ENCODE measurements at regions not wholly inside any gene's neighbourhood (a gene's known extent, or its start where the extent isn't known, plus 50 kb on each side); places are given as distances from the start of the nearest gene placed in this dataset.

DNA sequence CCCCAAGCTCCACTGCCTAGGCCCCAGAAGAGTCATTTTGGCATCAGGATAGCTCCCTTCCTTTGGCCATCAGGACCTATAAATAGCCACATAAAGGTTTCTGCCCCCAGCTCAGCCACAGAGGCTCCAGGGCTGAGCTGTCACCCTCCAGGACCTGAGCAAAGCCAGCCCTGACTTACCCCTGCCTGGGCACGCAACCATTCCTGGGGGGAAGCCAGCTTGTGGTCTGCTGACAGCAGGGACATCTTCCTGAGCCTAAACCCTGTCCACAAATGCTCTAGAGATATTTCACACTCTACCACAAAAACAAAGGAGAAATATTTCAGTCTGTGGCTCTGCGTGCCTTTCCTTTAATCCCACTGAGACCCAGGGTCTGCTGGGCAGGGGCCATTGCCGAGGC lies 123.7 kb upstream of the CCL2 start:
- Histone ChIP-seq H3K36me3 (replicated peaks in 1 of 2; ENCODE audit: control insufficient read depth in 1 of 2, insufficient read depth in 2 of 2, low read length in 2 of 2) (no peaks in the 10 kb centered on the region), H4K20me1 (ENCODE audit: insufficient read depth, low read length) (no peaks in the 10 kb centered on the region), H3K27me3 (ENCODE audit: control insufficient read depth in 2 of 2, insufficient read depth in 2 of 2, low read length in 2 of 2) (peaks cover 0 to 2% of the 10 kb centered on the region in 2 donors), H3K27ac (ENCODE audit: low read depth in 1 of 2, low read length in 2 of 2) (no peak overlapping the region), H3K9me3 (replicated peaks in 1 of 2; ENCODE audit: control insufficient read depth in 1 of 2, insufficient read depth in 1 of 2, low read length in 2 of 2) (no peaks in the 10 kb centered on the region), H3K79me2 (ENCODE audit: insufficient read depth, low read length) (no peaks in the 10 kb centered on the region), H2AFZ (ENCODE audit: insufficient read depth, low read depth, low read length, poor library complexity, severe bottlenecking) (no peak overlapping the region), H3K4me1 (ENCODE audit: control insufficient read depth in 1 of 2, insufficient read depth in 2 of 2, low read length in 2 of 2) (no peaks in the 10 kb centered on the region), H3K4me2 (replicated peaks; ENCODE audit: extremely low read depth, low read length, poor library complexity, severe bottlenecking) (no peak overlapping the region), H3K9ac (ENCODE audit: insufficient read depth, low read length, poor library complexity, severe bottlenecking) (no peak overlapping the region), H3K4me3 (replicated peaks in 1 of 3; ENCODE audit: low read depth in 2 of 3, low read length in 3 of 3) (no peak overlapping the region)
- H3K9me3 Mint-ChIP-seq: peaks cover 0 to 1% (median 0%) of the 10 kb centered on the region in 7 donors
- no peak overlapping the region for H3K27ac Mint-ChIP-seq
- DNase-seq: no peak
- H3K4me1 Mint-ChIP-seq: no peaks in the 10 kb centered on the region
- TF ChIP-seq, protein P1, sequence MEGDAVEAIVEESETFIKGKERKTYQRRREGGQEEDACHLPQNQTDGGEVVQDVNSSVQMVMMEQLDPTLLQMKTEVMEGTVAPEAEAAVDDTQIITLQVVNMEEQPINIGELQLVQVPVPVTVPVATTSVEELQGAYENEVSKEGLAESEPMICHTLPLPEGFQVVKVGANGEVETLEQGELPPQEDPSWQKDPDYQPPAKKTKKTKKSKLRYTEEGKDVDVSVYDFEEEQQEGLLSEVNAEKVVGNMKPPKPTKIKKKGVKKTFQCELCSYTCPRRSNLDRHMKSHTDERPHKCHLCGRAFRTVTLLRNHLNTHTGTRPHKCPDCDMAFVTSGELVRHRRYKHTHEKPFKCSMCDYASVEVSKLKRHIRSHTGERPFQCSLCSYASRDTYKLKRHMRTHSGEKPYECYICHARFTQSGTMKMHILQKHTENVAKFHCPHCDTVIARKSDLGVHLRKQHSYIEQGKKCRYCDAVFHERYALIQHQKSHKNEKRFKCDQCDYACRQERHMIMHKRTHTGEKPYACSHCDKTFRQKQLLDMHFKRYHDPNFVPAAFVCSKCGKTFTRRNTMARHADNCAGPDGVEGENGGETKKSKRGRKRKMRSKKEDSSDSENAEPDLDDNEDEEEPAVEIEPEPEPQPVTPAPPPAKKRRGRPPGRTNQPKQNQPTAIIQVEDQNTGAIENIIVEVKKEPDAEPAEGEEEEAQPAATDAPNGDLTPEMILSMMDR (IDR thresholded peaks at IDR 0.05): no peak
- H3K27me3 Mint-ChIP-seq (ENCODE audit: low read depth in 3 of 3): peaks cover 2 to 11% (median 7%) of the 10 kb centered on the region in 3 donors
- 89% methylated on average over 3 of the region's 3 CpGs for WGBS (ENCODE audit: insufficient coverage)
- H3K4me3 Mint-ChIP-seq: no peak overlapping the region
- intact Hi-C loops (cut with micrococcal nuclease): no loop called here
- no peaks in the 10 kb centered on the region for H3K36me3 Mint-ChIP-seq

DNA sequence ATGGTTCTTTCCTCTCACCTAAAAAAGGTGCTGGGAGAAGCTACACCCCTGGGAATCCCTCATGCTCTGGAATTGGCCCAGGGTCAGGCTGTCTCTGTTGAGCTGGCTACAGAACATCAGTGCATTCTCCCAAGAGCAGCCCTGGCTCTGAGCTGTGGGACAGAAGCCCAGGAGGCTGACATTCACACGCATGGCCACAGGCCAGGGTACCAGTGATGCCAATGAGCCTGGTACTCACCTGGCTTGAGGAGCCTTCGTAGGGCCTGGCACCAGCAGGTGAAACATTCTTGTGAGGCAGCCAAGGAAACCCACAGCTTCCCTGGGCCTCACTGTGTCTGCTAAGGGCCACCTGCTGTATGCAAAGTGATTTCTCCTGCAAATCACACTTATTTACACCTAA lies 121.7 kb upstream of the CCL2 start:
- no peaks in the 10 kb centered on the region for H3K4me1 Mint-ChIP-seq
- intact Hi-C loops (cut with micrococcal nuclease): no loop called here
- Histone ChIP-seq H3K9ac (ENCODE audit: insufficient read depth, low read length, poor library complexity, severe bottlenecking) (no peak overlapping the region), H3K79me2 (ENCODE audit: insufficient read depth, low read length) (no peaks in the 10 kb centered on the region), H3K27me3 (ENCODE audit: control insufficient read depth in 2 of 2, insufficient read depth in 2 of 2, low read length in 2 of 2) (peaks cover 0 to under 1% of the 10 kb centered on the region in 2 donors), H3K4me2 (replicated peaks; ENCODE audit: extremely low read depth, low read length, poor library complexity, severe bottlenecking) (no peak overlapping the region), H2AFZ (ENCODE audit: insufficient read depth, low read depth, low read length, poor library complexity, severe bottlenecking) (no peak overlapping the region), H3K4me3 (replicated peaks in 1 of 3; ENCODE audit: low read depth in 2 of 3, low read length in 3 of 3) (no peak overlapping the region), H3K9me3 (replicated peaks in 1 of 2; ENCODE audit: control insufficient read depth in 1 of 2, insufficient read depth in 1 of 2, low read length in 2 of 2) (no peaks in the 10 kb centered on the region), H3K36me3 (replicated peaks in 1 of 2; ENCODE audit: control insufficient read depth in 1 of 2, insufficient read depth in 2 of 2, low read length in 2 of 2) (no peaks in the 10 kb centered on the region), H3K4me1 (ENCODE audit: control insufficient read depth in 1 of 2, insufficient read depth in 2 of 2, low read length in 2 of 2) (no peaks in the 10 kb centered on the region), H4K20me1 (ENCODE audit: insufficient read depth, low read length) (no peaks in the 10 kb centered on the region), H3K27ac (ENCODE audit: low read depth in 1 of 2, low read length in 2 of 2) (no peak overlapping the region)
- no peak for DNase-seq
- peaks cover 2 to 9% (median 9%) of the 10 kb centered on the region in 3 donors for H3K27me3 Mint-ChIP-seq (ENCODE audit: low read depth in 3 of 3)
- 76% methylated on average over 2 of the region's 2 CpGs for WGBS (ENCODE audit: insufficient coverage)
- H3K4me3 Mint-ChIP-seq: no peak overlapping the region
- H3K9me3 Mint-ChIP-seq: peaks cover 0 to 4% (median 0%) of the 10 kb centered on the region in 7 donors
- TF ChIP-seq, protein P1 (IDR thresholded peaks at IDR 0.05): no peak
- H3K27ac Mint-ChIP-seq: no peak overlapping the region
- no peaks in the 10 kb centered on the region for H3K36me3 Mint-ChIP-seq

Measured in CD14-positive monocyte (primary cell).